OCI-LY7 (cell line): ENCODE measurements at regions not wholly inside any gene's neighbourhood (a gene's known extent, or its start where the extent isn't known, plus 50 kb on each side); places are given as distances from the start of the nearest gene placed in this dataset.

Experiments
- BruUV-seq: library from RNA; stranded (reverse); fragments of 400-500 nt; replicated peaks from 2 replicates; lab custom pipeline; 2021; lab: Mats Ljungman, UMichigan
- CTCF ChIA-PET: fragments of 300-600 bp; sonication (Branson Sonifier 250); formaldehyde crosslinking; loops from one replicate; lab custom pipeline; 2022; ENCODE audit warnings: antibody characterized with exemption; ENCODE audit not compliant: unreplicated experiment; lab: Charles Lee
- POLR2A ChIA-PET: fragments of 300-600 bp; sonication (Branson Sonifier 250); formaldehyde crosslinking; loops from one replicate; lab custom pipeline; 2022; ENCODE audit warnings: antibody characterized with exemption; lab: Charles Lee
- DNase-seq: peaks from one replicate; pipeline ENCODE4 v3.0.0-alpha.2; 2015; ENCODE audit warnings: low spot score
- H2AFZ ChIP-seq: fragments of 200-600 bp; sonication (generic), shearing (Covaris generic); 2 replicates; pipeline ENCODE4 v1.6.1; 2014; ENCODE audit warnings: mild to moderate bottlenecking, antibody characterized with exemption, low read length, moderate library complexity
- H3K27ac ChIP-seq: fragments of 200-600 bp; sonication (generic); 2 replicates; pipeline ENCODE4 v1.5.1; 2014; ENCODE audit warnings: mixed run types, low read depth, mild to moderate bottlenecking, moderate library complexity, low read length, inconsistent platforms; ENCODE audit not compliant: poor library complexity, severe bottlenecking
- H3K36me3 ChIP-seq: fragments of 200-600 bp; sonication (generic); 2 replicates; pipeline ENCODE4 v1.6.1; 2014; ENCODE audit warnings: mild to moderate bottlenecking, antibody characterized with exemption, low read length, moderate library complexity, mixed read lengths; ENCODE audit not compliant: insufficient read depth
- H3K4me1 ChIP-seq: fragments of 200-600 bp; sonication (generic); 2 replicates; pipeline ENCODE4 v1.5.1; 2014; ENCODE audit warnings: mild to moderate bottlenecking, low read length; ENCODE audit not compliant: insufficient read depth, poor library complexity, severe bottlenecking
- H3K4me2 ChIP-seq: fragments of 200-600 bp; sonication (generic); 2 replicates; pipeline ENCODE4 v1.6.1; 2014; ENCODE audit warnings: mild to moderate bottlenecking, low read length
- H3K4me3 ChIP-seq: fragments of 200-600 bp; sonication (generic); 2 replicates; pipeline ENCODE4 v1.5.1; 2014; ENCODE audit warnings: mild to moderate bottlenecking, low read depth, low read length; ENCODE audit not compliant: poor library complexity, severe bottlenecking
- H3K79me2 ChIP-seq: fragments of 200-600 bp; sonication (generic); 2 replicates; pipeline ENCODE4 v1.6.1; 2016; ENCODE audit warnings: low read depth, mild to moderate bottlenecking, low read length, moderate library complexity, mixed read lengths; ENCODE audit not compliant: insufficient read depth
- H3K9me2 ChIP-seq: fragments of 200-600 bp; sonication (generic); 2 replicates; pipeline ENCODE4 v1.6.1; 2016; ENCODE audit warnings: mild to moderate bottlenecking, low read length, mixed read lengths; ENCODE audit not compliant: insufficient read depth
- H3K9me3 ChIP-seq: fragments of 200-600 bp; sonication (generic); 2 replicates; pipeline ENCODE4 v1.6.1; 2014; ENCODE audit warnings: mild to moderate bottlenecking, mixed run types, low read length, mixed read lengths
- H4K20me1 ChIP-seq: fragments of 200-600 bp; sonication (generic); 2 replicates; pipeline ENCODE4 v1.6.1; 2014; ENCODE audit warnings: mild to moderate bottlenecking, antibody characterized with exemption, low read length, moderate library complexity, mixed read lengths; ENCODE audit not compliant: insufficient read depth
- EZH2phosphoT487 ChIP-seq: fragments of 200-600 bp; sonication (generic); IDR thresholded peaks from 2 replicates; pipeline ENCODE4 v1.6.1; 2018; ENCODE audit warnings: low read depth, borderline replicate concordance, mild to moderate bottlenecking, mixed run types, antibody characterized with exemption, low read length, moderate library complexity, mixed read lengths
- intact Hi-C: fragments of 100-400 bp; cut with micrococcal nuclease; formaldehyde crosslinking; loops from one replicate; pipeline ENCODE4 v1.10.0; 2022; ENCODE audit not compliant: unreplicated experiment
- TF ChIP-seq, protein P1 (sequence below): fragments of 200-600 bp; sonication (generic); conservative IDR thresholded peaks from 2 replicates; pipeline ENCODE4 v1.5.1; 2014; ENCODE audit warnings: mild to moderate bottlenecking, antibody characterized with exemption, low read length, moderate library complexity, mixed read lengths

DNA sequence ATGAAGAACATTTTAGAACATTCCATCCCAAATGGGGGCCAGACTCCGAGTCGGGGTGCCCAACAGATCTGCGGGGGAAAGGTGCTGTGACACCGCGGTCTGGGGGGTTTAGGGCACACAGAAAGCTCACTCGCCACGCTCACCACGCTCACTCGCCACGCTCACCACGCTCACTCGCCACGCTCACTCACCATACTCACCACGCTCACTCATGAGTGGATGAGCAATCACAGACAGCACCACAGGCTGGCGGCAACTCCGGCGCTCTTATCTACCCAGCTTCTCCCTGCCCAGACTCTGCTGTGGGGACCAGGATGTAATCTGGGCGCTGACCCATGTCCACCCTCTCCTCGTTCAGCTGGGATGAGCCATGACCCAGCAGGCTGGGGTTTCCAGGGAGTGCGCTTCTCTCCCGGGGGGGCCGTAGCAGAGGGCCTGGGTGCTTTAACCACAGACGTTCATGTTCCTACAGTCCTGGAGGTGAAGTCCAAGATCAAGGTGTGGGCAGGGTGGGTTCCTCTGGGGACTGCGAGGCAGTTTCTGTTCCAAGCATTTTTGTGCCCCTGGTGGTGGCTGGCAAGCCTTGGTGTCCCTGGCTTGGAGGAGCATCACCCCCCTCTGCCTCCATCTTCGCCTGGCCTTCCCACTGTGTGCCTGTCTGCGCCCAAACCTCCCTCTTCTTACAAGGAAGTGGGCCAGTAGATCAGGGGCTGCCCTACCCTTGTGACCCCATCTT, 141.2 kb downstream of the CTTN start:
- ChIA-PET CTCF (no interaction called here), POLR2A (no interaction called here)
- Histone ChIP-seq H3K4me3 (no peak overlapping the region), H3K36me3 (no peaks in the 10 kb centered on the region), H3K9me3 (no peaks in the 10 kb centered on the region), H3K27ac (no peak overlapping the region), H2AFZ (no peak overlapping the region), H3K4me1 (no peaks in the 10 kb centered on the region), H3K4me2 (no peak overlapping the region), H4K20me1 (no peaks in the 10 kb centered on the region), H3K9me2 (no peaks in the 10 kb centered on the region), H3K79me2 (no peaks in the 10 kb centered on the region)
- intact Hi-C loops: no loop called here
- no TSS peak for BruUV-seq
- no peak for DNase-seq
- no peak for TF ChIP-seq EZH2phosphoT487
- TF ChIP-seq, protein P1, sequence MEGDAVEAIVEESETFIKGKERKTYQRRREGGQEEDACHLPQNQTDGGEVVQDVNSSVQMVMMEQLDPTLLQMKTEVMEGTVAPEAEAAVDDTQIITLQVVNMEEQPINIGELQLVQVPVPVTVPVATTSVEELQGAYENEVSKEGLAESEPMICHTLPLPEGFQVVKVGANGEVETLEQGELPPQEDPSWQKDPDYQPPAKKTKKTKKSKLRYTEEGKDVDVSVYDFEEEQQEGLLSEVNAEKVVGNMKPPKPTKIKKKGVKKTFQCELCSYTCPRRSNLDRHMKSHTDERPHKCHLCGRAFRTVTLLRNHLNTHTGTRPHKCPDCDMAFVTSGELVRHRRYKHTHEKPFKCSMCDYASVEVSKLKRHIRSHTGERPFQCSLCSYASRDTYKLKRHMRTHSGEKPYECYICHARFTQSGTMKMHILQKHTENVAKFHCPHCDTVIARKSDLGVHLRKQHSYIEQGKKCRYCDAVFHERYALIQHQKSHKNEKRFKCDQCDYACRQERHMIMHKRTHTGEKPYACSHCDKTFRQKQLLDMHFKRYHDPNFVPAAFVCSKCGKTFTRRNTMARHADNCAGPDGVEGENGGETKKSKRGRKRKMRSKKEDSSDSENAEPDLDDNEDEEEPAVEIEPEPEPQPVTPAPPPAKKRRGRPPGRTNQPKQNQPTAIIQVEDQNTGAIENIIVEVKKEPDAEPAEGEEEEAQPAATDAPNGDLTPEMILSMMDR: no peak

DNA sequence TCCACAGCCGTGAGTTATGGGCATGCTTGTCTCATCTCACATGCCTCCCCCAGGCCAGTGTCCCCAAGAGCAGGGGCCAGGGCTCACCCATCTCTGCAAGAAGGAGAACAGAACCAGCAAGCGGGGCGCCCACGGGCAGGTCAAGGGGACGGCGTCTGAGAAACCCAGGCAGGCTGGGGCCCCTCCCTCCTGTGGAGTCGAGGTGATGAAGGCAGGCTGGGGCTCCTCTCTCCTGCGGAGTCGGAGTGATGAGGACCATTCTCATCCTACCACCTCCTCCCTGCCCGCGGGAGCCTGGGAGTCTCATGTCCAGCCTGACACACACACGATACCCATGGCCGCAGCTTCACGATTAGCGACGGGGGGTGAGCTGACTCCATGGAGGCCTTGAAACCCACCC, 141.9 kb downstream of the CTTN start:
- DNase-seq: no peak
- H3K4me3 ChIP-seq: no peak overlapping the region
- no peak overlapping the region for H3K27ac ChIP-seq
- H3K4me2 ChIP-seq: no peak overlapping the region
- TF ChIP-seq, protein P1: no peak
- no peak for TF ChIP-seq EZH2phosphoT487
- intact Hi-C loops: no loop called here
- H4K20me1 ChIP-seq: no peaks in the 10 kb centered on the region
- H3K36me3 ChIP-seq: no peaks in the 10 kb centered on the region
- BruUV-seq: no TSS peak
- POLR2A ChIA-PET: no interaction called here
- no peaks in the 10 kb centered on the region for H3K4me1 ChIP-seq
- CTCF ChIA-PET: no interaction called here
- H3K9me2 ChIP-seq: no peaks in the 10 kb centered on the region
- no peak overlapping the region for H2AFZ ChIP-seq
- H3K9me3 ChIP-seq: no peaks in the 10 kb centered on the region
- H3K79me2 ChIP-seq: no peaks in the 10 kb centered on the region

DNA sequence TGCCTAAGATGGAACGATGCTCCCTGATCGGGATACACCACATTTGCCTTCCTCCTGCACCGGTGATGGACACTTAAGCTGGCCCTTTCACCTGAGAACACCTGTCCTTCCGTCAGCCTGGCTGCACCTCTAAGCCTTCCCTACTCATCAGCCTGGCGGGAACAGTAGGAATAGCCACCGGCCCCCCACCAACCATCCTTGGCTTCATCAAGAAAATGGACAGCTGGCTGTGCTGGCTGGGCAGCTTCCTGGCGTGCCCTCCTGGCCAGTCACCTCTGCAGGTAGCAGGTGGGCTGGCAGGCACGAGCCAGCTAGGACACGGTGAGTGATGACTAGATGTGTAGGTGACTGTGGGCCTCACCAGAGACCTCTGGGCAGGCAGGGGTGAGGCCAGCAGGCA, 142.8 kb downstream of the CTTN start:
- H3K36me3 ChIP-seq: no peaks in the 10 kb centered on the region
- no peak for TF ChIP-seq EZH2phosphoT487
- TF ChIP-seq, protein P1: no peak
- H3K4me3 ChIP-seq: no peak overlapping the region
- ChIA-PET CTCF (no interaction called here), POLR2A (no interaction called here)
- H3K79me2 ChIP-seq: no peaks in the 10 kb centered on the region
- H4K20me1 ChIP-seq: no peaks in the 10 kb centered on the region
- BruUV-seq: no TSS peak
- no peak overlapping the region for H3K4me2 ChIP-seq
- H3K9me3 ChIP-seq: no peaks in the 10 kb centered on the region
- no peak overlapping the region for H3K27ac ChIP-seq
- H3K4me1 ChIP-seq: no peaks in the 10 kb centered on the region
- no peak overlapping the region for H2AFZ ChIP-seq
- H3K9me2 ChIP-seq: no peaks in the 10 kb centered on the region
- DNase-seq: no peak
- intact Hi-C loops: no loop called here
